ENCODE measurements at regions not wholly inside any gene's neighbourhood (a gene's known extent, or its start where the extent isn't known, plus 50 kb on each side); places are given as distances from the start of the nearest gene placed in this dataset.

DNA sequence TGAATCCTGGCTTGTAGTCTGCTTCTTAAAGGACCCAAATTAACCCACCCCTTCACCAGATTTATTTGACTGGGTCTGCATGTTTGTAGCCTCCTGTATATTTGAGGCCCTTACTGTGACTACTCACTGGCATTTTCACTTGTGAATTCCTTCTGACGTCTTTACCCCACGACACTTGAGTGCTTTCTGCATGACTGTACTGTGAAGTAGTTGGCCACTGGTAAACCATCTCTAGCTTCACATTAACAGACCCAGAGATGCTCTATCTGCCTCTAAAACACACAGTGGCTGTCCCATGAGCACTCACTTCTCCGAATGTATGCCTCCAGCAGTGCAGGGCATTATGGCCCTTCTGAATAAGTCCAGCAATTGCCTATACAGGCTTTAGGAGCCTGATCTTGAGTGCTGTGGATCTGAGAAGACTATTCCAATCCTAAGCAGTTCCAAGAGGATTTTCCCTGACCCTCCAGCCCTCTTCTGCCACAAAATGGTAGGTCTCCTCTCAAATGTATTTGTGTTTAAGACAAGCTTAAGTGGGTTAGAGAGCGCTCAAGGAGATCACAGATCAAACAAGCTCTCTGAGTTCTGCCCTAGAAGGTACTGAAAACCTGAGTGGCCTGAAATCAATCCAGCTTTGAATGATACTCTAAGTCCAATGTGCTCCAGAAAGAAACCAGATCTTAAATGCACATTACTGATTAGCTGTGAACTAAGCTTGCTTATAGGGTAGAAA, 534.7 kb downstream of the RPS29 start:
- no peak overlapping the region for H3K4me3 ChIP-seq (ENCODE audit: low read depth, low read length)
- DNase-seq (ENCODE audit: low read depth) = no peak
- TF ChIP-seq MYC (IDR thresholded peaks at IDR 0.05; ENCODE audit: low read depth, low read length) = no peak
- TF ChIP-seq, protein P1, sequence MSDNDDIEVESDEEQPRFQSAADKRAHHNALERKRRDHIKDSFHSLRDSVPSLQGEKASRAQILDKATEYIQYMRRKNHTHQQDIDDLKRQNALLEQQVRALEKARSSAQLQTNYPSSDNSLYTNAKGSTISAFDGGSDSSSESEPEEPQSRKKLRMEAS (IDR thresholded peaks at IDR 0.05; ENCODE audit: low read depth, low read length) = no peak
- TF ChIP-seq, protein P2, sequence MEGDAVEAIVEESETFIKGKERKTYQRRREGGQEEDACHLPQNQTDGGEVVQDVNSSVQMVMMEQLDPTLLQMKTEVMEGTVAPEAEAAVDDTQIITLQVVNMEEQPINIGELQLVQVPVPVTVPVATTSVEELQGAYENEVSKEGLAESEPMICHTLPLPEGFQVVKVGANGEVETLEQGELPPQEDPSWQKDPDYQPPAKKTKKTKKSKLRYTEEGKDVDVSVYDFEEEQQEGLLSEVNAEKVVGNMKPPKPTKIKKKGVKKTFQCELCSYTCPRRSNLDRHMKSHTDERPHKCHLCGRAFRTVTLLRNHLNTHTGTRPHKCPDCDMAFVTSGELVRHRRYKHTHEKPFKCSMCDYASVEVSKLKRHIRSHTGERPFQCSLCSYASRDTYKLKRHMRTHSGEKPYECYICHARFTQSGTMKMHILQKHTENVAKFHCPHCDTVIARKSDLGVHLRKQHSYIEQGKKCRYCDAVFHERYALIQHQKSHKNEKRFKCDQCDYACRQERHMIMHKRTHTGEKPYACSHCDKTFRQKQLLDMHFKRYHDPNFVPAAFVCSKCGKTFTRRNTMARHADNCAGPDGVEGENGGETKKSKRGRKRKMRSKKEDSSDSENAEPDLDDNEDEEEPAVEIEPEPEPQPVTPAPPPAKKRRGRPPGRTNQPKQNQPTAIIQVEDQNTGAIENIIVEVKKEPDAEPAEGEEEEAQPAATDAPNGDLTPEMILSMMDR (IDR thresholded peaks at IDR 0.05; ENCODE audit: low read depth, low read length) = no peak
- TF ChIP-seq POLR2A (IDR thresholded peaks at IDR 0.05; ENCODE audit: extremely low read depth, insufficient read length) = no peak

DNA sequence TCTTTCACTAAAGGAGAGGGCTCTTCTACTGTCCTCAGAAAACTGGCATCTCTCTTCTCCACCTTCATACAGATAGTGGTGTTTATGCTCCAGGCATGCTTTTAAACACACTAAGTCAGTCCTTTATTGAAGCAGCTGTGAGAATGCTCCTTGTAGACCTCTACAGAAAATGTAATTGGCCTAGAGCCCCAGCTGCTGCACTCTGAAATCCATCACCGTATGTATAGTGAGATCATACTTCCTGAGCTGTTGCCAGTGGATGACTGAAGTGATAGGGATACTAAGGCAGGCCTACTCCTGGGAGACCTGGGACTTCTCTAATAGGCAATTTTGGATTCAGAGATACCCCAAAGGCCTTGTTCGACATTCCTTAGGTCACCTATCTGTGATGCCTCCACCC, 535.4 kb downstream of the RPS29 start:
- TF ChIP-seq, protein P1 (IDR thresholded peaks at IDR 0.05; ENCODE audit: low read depth, low read length) = no peak
- TF ChIP-seq, protein P2 (IDR thresholded peaks at IDR 0.05; ENCODE audit: low read depth, low read length) = no peak
- TF ChIP-seq POLR2A (IDR thresholded peaks at IDR 0.05; ENCODE audit: extremely low read depth, insufficient read length) = no peak
- no peak for TF ChIP-seq MYC (IDR thresholded peaks at IDR 0.05; ENCODE audit: low read depth, low read length)
- H3K4me3 ChIP-seq (ENCODE audit: low read depth, low read length) = no peak overlapping the region
- DNase-seq (ENCODE audit: low read depth) = no peak

DNA sequence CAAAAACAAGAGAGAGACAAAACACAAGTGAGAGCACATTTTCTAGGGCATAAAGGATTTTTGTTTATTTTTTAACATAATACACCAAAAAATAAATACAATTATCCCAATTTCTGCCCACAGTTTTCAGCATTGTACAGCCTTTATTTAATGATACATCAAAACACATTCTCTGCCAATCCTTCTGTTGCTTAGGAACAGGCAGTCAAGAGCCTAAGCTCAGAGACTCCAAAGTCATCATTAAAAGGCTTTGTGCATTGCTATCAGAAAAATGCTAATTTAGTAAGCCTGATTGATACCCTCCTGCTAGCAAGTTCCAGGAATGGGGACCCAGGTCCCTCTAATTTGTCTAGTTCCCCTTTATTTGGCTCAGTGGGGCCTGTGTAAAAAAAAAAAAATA, 536.5 kb downstream of the RPS29 start:
- TF ChIP-seq, protein P2 (IDR thresholded peaks at IDR 0.05; ENCODE audit: low read depth, low read length) = no peak
- TF ChIP-seq MYC (IDR thresholded peaks at IDR 0.05; ENCODE audit: low read depth, low read length) = no peak
- TF ChIP-seq POLR2A (IDR thresholded peaks at IDR 0.05; ENCODE audit: extremely low read depth, insufficient read length) = no peak
- TF ChIP-seq, protein P1 (IDR thresholded peaks at IDR 0.05; ENCODE audit: low read depth, low read length) = no peak
- no peak for DNase-seq (ENCODE audit: low read depth)
- no peak overlapping the region for H3K4me3 ChIP-seq (ENCODE audit: low read depth, low read length)

DNA sequence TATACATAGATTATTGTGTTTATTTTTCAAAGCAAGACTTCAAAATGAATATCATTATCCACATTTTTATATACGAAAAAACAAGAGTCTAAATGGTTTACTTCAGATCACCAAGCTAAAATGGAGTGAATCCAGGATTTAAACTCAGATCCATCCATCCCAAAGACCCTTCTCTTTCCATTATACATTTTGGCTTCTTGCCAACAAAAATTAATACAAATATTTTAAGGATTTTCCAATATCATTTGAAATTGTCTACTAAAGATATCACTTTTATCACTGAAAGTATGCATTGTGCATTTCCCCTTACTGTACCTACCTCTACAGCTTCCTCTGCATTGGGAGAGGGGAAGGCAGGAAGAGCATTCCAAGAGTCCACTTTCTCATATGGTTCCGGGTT, 541.2 kb downstream of the RPS29 start:
- no peak overlapping the region for H3K4me3 ChIP-seq (ENCODE audit: low read depth, low read length)
- TF ChIP-seq, protein P1 (IDR thresholded peaks at IDR 0.05; ENCODE audit: low read depth, low read length) = no peak
- TF ChIP-seq POLR2A (IDR thresholded peaks at IDR 0.05; ENCODE audit: extremely low read depth, insufficient read length) = no peak
- TF ChIP-seq MYC (IDR thresholded peaks at IDR 0.05; ENCODE audit: low read depth, low read length) = no peak
- TF ChIP-seq, protein P2 (IDR thresholded peaks at IDR 0.05; ENCODE audit: low read depth, low read length) = no peak

DNA sequence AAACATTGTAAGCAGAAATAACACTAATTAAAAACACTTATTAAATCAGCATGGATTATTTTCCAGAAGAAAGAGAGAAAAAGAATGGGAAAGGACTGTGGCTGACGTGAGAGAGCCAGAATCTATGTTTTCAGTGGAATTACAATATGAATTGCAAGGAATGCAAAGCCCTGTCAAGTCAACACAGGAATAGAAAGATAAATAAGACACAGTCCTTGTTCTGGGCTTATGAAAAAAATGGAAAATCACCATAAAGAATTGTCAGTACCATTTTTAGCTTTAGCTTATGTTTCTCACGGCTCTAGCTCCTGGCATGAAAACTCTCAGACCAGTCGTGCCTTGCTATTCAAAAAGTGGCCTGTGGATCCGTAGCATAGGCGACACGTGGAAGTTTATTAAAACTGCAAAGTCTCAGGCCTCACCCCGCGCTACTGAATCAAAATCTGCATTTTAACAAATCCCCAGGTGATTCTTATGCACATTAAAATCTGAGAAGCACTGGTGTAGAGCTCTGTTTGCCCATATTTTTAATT, 549.1 kb downstream of the RPS29 start:
- TF ChIP-seq, protein P1 (IDR thresholded peaks at IDR 0.05; ENCODE audit: low read depth, low read length) = no peak
- TF ChIP-seq POLR2A (IDR thresholded peaks at IDR 0.05; ENCODE audit: extremely low read depth, insufficient read length) (no peak), MYC (IDR thresholded peaks at IDR 0.05; ENCODE audit: low read depth, low read length) (no peak)
- DNase-seq (ENCODE audit: low read depth) = no peak
- no peak overlapping the region for H3K4me3 ChIP-seq (ENCODE audit: low read depth, low read length)

More for the DNA sequence above, 541.2 kb downstream of the RPS29 start:
- no peak for DNase-seq (ENCODE audit: low read depth)

DNA sequence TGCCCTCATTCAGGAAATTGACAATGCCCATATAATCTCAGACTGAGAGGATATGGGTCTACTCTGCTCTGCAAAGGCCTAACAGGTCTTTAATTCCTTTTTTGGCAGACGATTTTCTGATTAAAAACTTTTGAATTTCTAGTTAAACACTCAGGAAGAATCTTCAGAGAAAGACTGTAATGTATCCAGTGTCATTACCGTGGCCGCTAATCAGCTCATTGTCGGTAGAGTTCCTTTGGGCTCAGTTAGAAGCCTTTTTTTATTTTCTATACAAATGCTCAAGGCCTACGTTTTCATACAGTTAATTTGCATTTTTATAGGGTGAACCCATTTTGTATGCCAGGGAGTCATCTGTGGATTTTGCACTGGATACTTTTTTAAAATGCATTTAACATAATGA, 549.9 kb downstream of the RPS29 start:
- no peak overlapping the region for H3K4me3 ChIP-seq (ENCODE audit: low read depth, low read length)
- DNase-seq (ENCODE audit: low read depth) = no peak
- TF ChIP-seq MYC (IDR thresholded peaks at IDR 0.05; ENCODE audit: low read depth, low read length) = no peak
- TF ChIP-seq, protein P1 (IDR thresholded peaks at IDR 0.05; ENCODE audit: low read depth, low read length) = no peak
- TF ChIP-seq, protein P2 (IDR thresholded peaks at IDR 0.05; ENCODE audit: low read depth, low read length) = no peak
